ENCODE measurements at regions not wholly inside any gene's neighbourhood (a gene's known extent, or its start where the extent isn't known, plus 50 kb on each side); places are given as distances from the start of the nearest gene placed in this dataset.

- no peak for TF ChIP-seq CHD2 (IDR thresholded peaks at IDR 0.05; ENCODE audit: low read length)
- no peak for TF ChIP-seq PHF8 (conservative IDR thresholded peaks at IDR 0.05; ENCODE audit: low read depth, low read length)
- TF ChIP-seq E2F6 (IDR thresholded peaks at IDR 0.05), result no peak
Observed at GRCh38 chr4:124803026-124803425, 90.5 kb upstream of the ANKRD50 start (continued).

All from H1 (cell line).